CD4-positive, alpha-beta T cell (primary cell): ENCODE measurements at regions not wholly inside any gene's neighbourhood (a gene's known extent, or its start where the extent isn't known, plus 50 kb on each side); places are given as distances from the start of the nearest gene placed in this dataset.

Source experiments
- ATAC-seq: fragments of 200-7000 bp; cut with Tn5 transposase; one replicate; pipeline ENCODE4 v1.10.0; 2022; ENCODE audit warnings: mild to moderate bottlenecking; ENCODE audit not compliant: poor library complexity
- CTCF ChIA-PET: fragments of 350-600 bp; sonication (Branson Sonifier 250); formaldehyde crosslinking; loops from one replicate; lab custom pipeline; 2021; ENCODE audit warnings: antibody characterized with exemption, inconsistent platforms; lab: Charles Lee
- POLR2A ChIA-PET: fragments of 350-600 bp; sonication (Branson Sonifier 250); formaldehyde crosslinking; loops from one replicate; lab custom pipeline; 2021; ENCODE audit warnings: antibody characterized with exemption, inconsistent platforms; lab: Charles Lee
- DNase-seq, 14 experiments: peaks; one replicate each; pipeline ENCODE4 v3.0.0-alpha.2; 2013 to 2020; ENCODE audit warnings: mixed read lengths in 2 of 14
- H3K27ac ChIP-seq, 2 donors: one replicate each; pipeline versions ENCODE4 v1.5.1 to v1.7.0; 2013; ENCODE audit warnings: low read length in 2 of 2, low read depth in 1 of 2, mild to moderate bottlenecking in 1 of 2
- H3K27me3 ChIP-seq, 2 experiments: 1 replicate in 1 of 2; 2 replicates in 1 of 2; pipeline versions ENCODE4 v1.6.1 to v1.7.0; 2013; ENCODE audit warnings: low read length in 2 of 2, control low read depth in 1 of 2, mild to moderate bottlenecking in 1 of 2, moderate library complexity in 1 of 2; ENCODE audit not compliant: insufficient read depth in 2 of 2, control insufficient read depth in 1 of 2
- H3K36me3 ChIP-seq: one replicate; pipeline ENCODE4 v1.6.1; 2013; ENCODE audit warnings: low read length, control low read depth; ENCODE audit not compliant: insufficient read depth
- H3K4me1 ChIP-seq: one replicate; pipeline ENCODE4 v1.6.1; 2013; ENCODE audit warnings: low read length, control low read depth; ENCODE audit not compliant: insufficient read depth
- H3K4me3 ChIP-seq: one replicate; pipeline ENCODE4 v1.5.1; 2013; ENCODE audit warnings: mild to moderate bottlenecking, low read length, moderate library complexity
- H3K9me3 ChIP-seq, 2 experiments: 1 replicate in 1 of 2; 2 replicates in 1 of 2; pipeline versions ENCODE4 v1.6.1 to v1.7.0; 2013; ENCODE audit warnings: low read length in 2 of 2, mild to moderate bottlenecking in 2 of 2, control low read depth in 1 of 2, moderate library complexity in 1 of 2; ENCODE audit not compliant: control insufficient read depth in 1 of 2, insufficient read depth in 1 of 2
- H3K27ac Mint-ChIP-seq: one replicate; pipeline ENCODE4 v1.8.0; 2020; ENCODE audit warnings: mixed read lengths
- H3K27me3 Mint-ChIP-seq: one replicate; pipeline ENCODE4 v1.8.0; 2021; ENCODE audit warnings: mixed read lengths
- H3K36me3 Mint-ChIP-seq: one replicate; pipeline ENCODE4 v1.8.0; 2021; ENCODE audit warnings: low read depth, mixed read lengths
- H3K4me1 Mint-ChIP-seq: one replicate; pipeline ENCODE4 v1.8.0; 2021; ENCODE audit warnings: low read depth, mixed read lengths
- H3K4me3 Mint-ChIP-seq: one replicate; pipeline ENCODE4 v1.8.0; 2020; ENCODE audit warnings: mild to moderate bottlenecking, mixed read lengths
- H3K9me3 Mint-ChIP-seq: one replicate; pipeline ENCODE4 v1.8.0; 2020; ENCODE audit warnings: mixed read lengths
- CTCF ChIP-seq: fragments of 200-600 bp; IDR thresholded peaks from one replicate; pipeline ENCODE4 v1.8.0; 2022; ENCODE audit warnings: antibody characterized with exemption, mild to moderate bottlenecking
- intact Hi-C, 2 experiments: fragments of 100-400 bp; cut with DNase I in 1 of 2; cut with micrococcal nuclease in 1 of 2; formaldehyde crosslinking; loops; one replicate each; pipeline versions ENCODE4 v1.15.1 to v1.9.0; 2023 to 2025; cut with DNase I, micrococcal nuclease

GRCh38 chr18:49694402-49694801 is 118.9 kb downstream of the ACAA2 start:
- H3K27ac ChIP-seq, result no peak overlapping the region
- ATAC-seq (no peak), DNase-seq (no peak)
- no peaks in the 10 kb centered on the region for H3K9me3 Mint-ChIP-seq
- no peaks in the 10 kb centered on the region for H3K36me3 ChIP-seq
- no peaks in the 10 kb centered on the region for H3K4me1 ChIP-seq
- H3K27me3 ChIP-seq, result no peaks in the 10 kb centered on the region
- H3K4me1 Mint-ChIP-seq, result no peaks in the 10 kb centered on the region
- H3K9me3 ChIP-seq, result no peaks in the 10 kb centered on the region
- H3K36me3 Mint-ChIP-seq, result no peaks in the 10 kb centered on the region
- no peak overlapping the region for H3K27ac Mint-ChIP-seq
- intact Hi-C loops, result no loop called here
- TF ChIP-seq CTCF, result no peak
- no peaks in the 10 kb centered on the region for H3K27me3 Mint-ChIP-seq
- no peak overlapping the region for H3K4me3 Mint-ChIP-seq
- ChIA-PET CTCF (no interaction called here), POLR2A (no interaction called here)
- no peak overlapping the region for H3K4me3 ChIP-seq

GRCh38 chr18:49693717-49694005 is 119.7 kb downstream of the ACAA2 start:
- H3K9me3 Mint-ChIP-seq, result no peaks in the 10 kb centered on the region
- Histone ChIP-seq H3K27me3 (no peaks in the 10 kb centered on the region), H3K9me3 (no peaks in the 10 kb centered on the region), H3K36me3 (no peaks in the 10 kb centered on the region), H3K27ac (no peak overlapping the region), H3K4me3 (no peak overlapping the region), H3K4me1 (no peaks in the 10 kb centered on the region)
- ChIA-PET POLR2A (no interaction called here), CTCF (no interaction called here)
- no peak overlapping the region for H3K4me3 Mint-ChIP-seq
- no peak for DNase-seq
- no peak for ATAC-seq
- no peaks in the 10 kb centered on the region for H3K4me1 Mint-ChIP-seq
- no peak overlapping the region for H3K27ac Mint-ChIP-seq
- no peaks in the 10 kb centered on the region for H3K27me3 Mint-ChIP-seq
- H3K36me3 Mint-ChIP-seq, result no peaks in the 10 kb centered on the region
- TF ChIP-seq CTCF, result no peak
- intact Hi-C loops, result no loop called here

GRCh38 chr18:49692906-49693716 is 120.2 kb downstream of the ACAA2 start:
- ChIA-PET CTCF (no interaction called here), POLR2A (no interaction called here)
- Mint-ChIP-seq H3K4me3 (no peak overlapping the region), H3K27me3 (no peaks in the 10 kb centered on the region), H3K4me1 (no peaks in the 10 kb centered on the region), H3K27ac (no peak overlapping the region), H3K9me3 (no peaks in the 10 kb centered on the region), H3K36me3 (no peaks in the 10 kb centered on the region)
- DNase-seq, result no peak
- Histone ChIP-seq H3K27ac (no peak overlapping the region), H3K36me3 (no peaks in the 10 kb centered on the region), H3K9me3 (no peaks in the 10 kb centered on the region), H3K4me3 (no peak overlapping the region), H3K27me3 (no peaks in the 10 kb centered on the region), H3K4me1 (no peaks in the 10 kb centered on the region)
- intact Hi-C loops, result no loop called here
- ATAC-seq, result no peak
- no peak for TF ChIP-seq CTCF
